ENCODE measurements at regions not wholly inside any gene's neighbourhood (a gene's known extent, or its start where the extent isn't known, plus 50 kb on each side); places are given as distances from the start of the nearest gene placed in this dataset.
"Not testable (repeated sequence)": the region's sequence is repeated elsewhere in the genome, so short reads cannot be mapped to it uniquely, and the experiment has no call there.

GRCh38 chr17:6893382-6894205 lies 62.1 kb upstream of the TEKT1 start:
- no peak for FAIRE-seq

- FAIRE-seq: no peak
Observed at GRCh38 chr17:6894206-6894528, 62.6 kb upstream of the TEKT1 start.

- FAIRE-seq: no peak
Observed at GRCh38 chr17:6901086-6901485, 69.6 kb upstream of the TEKT1 start.

- FAIRE-seq: no peak
Observed at GRCh38 chr17:6903326-6903900, 71.9 kb upstream of the TEKT1 start.

GRCh38 chr17:6908807-6909206 lies 77.3 kb upstream of the TEKT1 start:
- FAIRE-seq: no peak

GRCh38 chr17:6910987-6911603 lies 79.6 kb upstream of the TEKT1 start:
- FAIRE-seq: peak; percentile 92

- FAIRE-seq: no peak
Observed at GRCh38 chr17:6912110-6913051, 80.9 kb upstream of the TEKT1 start.

- no peak for FAIRE-seq
Observed at GRCh38 chr17:6913608-6914443, 82.0 kb upstream of the ALOX12 start.

GRCh38 chr17:6914711-6915110 lies 81.1 kb upstream of the ALOX12 start:
- no peak for FAIRE-seq

- no peak for FAIRE-seq
Observed at GRCh38 chr17:6915620-6916019, 80.2 kb upstream of the ALOX12 start.

- no peak for FAIRE-seq
Observed at GRCh38 chr17:6919158-6919557, 76.7 kb upstream of the ALOX12 start.

GRCh38 chr17:6923385-6923784 lies 72.5 kb upstream of the ALOX12 start:
- FAIRE-seq: no peak

GRCh38 chr17:6924208-6924607 lies 71.6 kb upstream of the ALOX12 start:
- FAIRE-seq: no peak

GRCh38 chr17:6926667-6927066 lies 69.2 kb upstream of the ALOX12 start:
- FAIRE-seq: no peak

GRCh38 chr17:6927290-6928126 lies 68.3 kb upstream of the ALOX12 start:
- no peak for FAIRE-seq

- no peak for FAIRE-seq
Observed at GRCh38 chr17:6928193-6928592, 67.7 kb upstream of the ALOX12 start.

GRCh38 chr17:6930749-6931148 lies 65.1 kb upstream of the ALOX12 start:
- FAIRE-seq: no peak

GRCh38 chr17:6934544-6934943 lies 61.3 kb upstream of the ALOX12 start:
- not testable (repeated sequence) for FAIRE-seq

GRCh38 chr17:6936370-6937028 lies 59.4 kb upstream of the ALOX12 start:
- no peak for FAIRE-seq

- no peak for FAIRE-seq
Observed at GRCh38 chr17:6938637-6939036, 57.2 kb upstream of the ALOX12 start.

GRCh38 chr17:6940186-6940649 lies 55.6 kb upstream of the ALOX12 start:
- FAIRE-seq: no peak

Measured in A204.1 (cell line).